Keratinocyte (primary cell): ENCODE measurements at regions not wholly inside any gene's neighbourhood (a gene's known extent, or its start where the extent isn't known, plus 50 kb on each side); places are given as distances from the start of the nearest gene placed in this dataset.

ENCODE experiments used
- DNase-seq: peaks from one replicate; pipeline ENCODE4 v3.0.0-alpha.2; 2011; ENCODE audit warnings: low read depth, missing footprints, low spot score
- FAIRE-seq: peaks from 2 replicates; lab custom pipeline; 2011; peaks lifted over from hg19 to GRCh38; lab: Jason Lieb, UNC
- H2AFZ ChIP-seq: 2 replicates; pipeline ENCODE4 v1.6.0; 2012; ENCODE audit warnings: low read length, control low read depth, inconsistent platforms; ENCODE audit not compliant: control insufficient read depth
- H3K27ac ChIP-seq: 2 replicates; pipeline ENCODE4 v1.5.1; 2011; ENCODE audit warnings: low read length; ENCODE audit not compliant: control insufficient read depth, insufficient read depth
- H3K27me3 ChIP-seq: 3 replicates; pipeline ENCODE4 v1.6.0; 2011; ENCODE audit warnings: low read length; ENCODE audit not compliant: control insufficient read depth, insufficient read depth; ENCODE audit errors: extremely low read depth
- H3K36me3 ChIP-seq, 2 experiments: 2 replicates in 1 of 2; 3 replicates in 1 of 2; pipeline ENCODE4 v1.5.1; 2011; ENCODE audit warnings: low read length in 2 of 2, mild to moderate bottlenecking in 1 of 2; ENCODE audit not compliant: control insufficient read depth in 2 of 2, insufficient read depth in 2 of 2; ENCODE audit errors: extremely low read depth in 1 of 2
- H3K4me1 ChIP-seq: 3 replicates; pipeline ENCODE4 v1.5.1; 2011; ENCODE audit warnings: low read length; ENCODE audit not compliant: control insufficient read depth, insufficient read depth; ENCODE audit errors: extremely low read depth
- H3K4me2 ChIP-seq: 3 replicates; pipeline ENCODE4 v1.6.0; 2011; ENCODE audit warnings: low read depth, low read length; ENCODE audit not compliant: control insufficient read depth, insufficient read depth; ENCODE audit errors: extremely low read depth
- H3K4me3 ChIP-seq, 3 experiments: fragments of 200-600 bp in 1 of 3; sonication (generic) in 1 of 3; 2 replicates in 2 of 3; 3 replicates in 1 of 3; pipeline ENCODE4 v1.5.1; 2011 to 2016; ENCODE audit warnings: low read length in 3 of 3, mild to moderate bottlenecking in 3 of 3, control low read depth in 2 of 3, inconsistent platforms in 1 of 3, low read depth in 1 of 3, mixed read lengths in 1 of 3, mixed run types in 1 of 3, moderate library complexity in 1 of 3; ENCODE audit not compliant: control insufficient read depth in 2 of 3, insufficient read depth in 2 of 3; ENCODE audit errors: extremely low read depth in 1 of 3
- H3K79me2 ChIP-seq: 2 replicates; pipeline ENCODE4 v1.6.0; 2012; ENCODE audit warnings: low read length; ENCODE audit not compliant: control insufficient read depth, insufficient read depth
- H3K9ac ChIP-seq: 3 replicates; pipeline ENCODE4 v1.6.0; 2011; ENCODE audit warnings: low read length; ENCODE audit not compliant: control insufficient read depth, insufficient read depth; ENCODE audit errors: extremely low read depth
- H3K9me1 ChIP-seq: 3 replicates; pipeline ENCODE4 v1.6.0; 2011; ENCODE audit warnings: low read length; ENCODE audit not compliant: control insufficient read depth, insufficient read depth; ENCODE audit errors: extremely low read depth
- H3K9me3 ChIP-seq: 2 replicates; pipeline ENCODE4 v1.5.1; 2012; ENCODE audit warnings: low read depth, low read length; ENCODE audit not compliant: control insufficient read depth
- H4K20me1 ChIP-seq: 3 replicates; pipeline ENCODE4 v1.6.0; 2011; ENCODE audit warnings: low read length; ENCODE audit not compliant: control insufficient read depth, insufficient read depth; ENCODE audit errors: extremely low read depth
- CTCF ChIP-seq, 3 experiments: IDR thresholded peaks in 1 of 3; conservative IDR thresholded peaks in 1 of 3; optimal IDR thresholded peaks in 1 of 3; 2 replicates in 2 of 3; 3 replicates in 1 of 3; pipeline versions ENCODE3 to v1.5.1; 2011; ENCODE audit warnings: low read length in 3 of 3, mild to moderate bottlenecking in 3 of 3, moderate library complexity in 2 of 3, control low read depth in 1 of 3, inconsistent platforms in 1 of 3; ENCODE audit not compliant: insufficient read depth in 2 of 3; ENCODE audit errors: extremely low read depth in 1 of 3
- EZH2 ChIP-seq: IDR thresholded peaks from one replicate; pipeline ENCODE4 v1.6.1; 2012; ENCODE audit warnings: inconsistent platforms, mild to moderate bottlenecking, low read length, moderate library complexity
- dilution Hi-C: fragments of 300-500 bp; cut with MboI; formaldehyde crosslinking; loops from one replicate; pipeline ENCODE4 v1.7.0; 2020; ENCODE audit warnings: low sequenced_read_pairs; ENCODE audit not compliant: extremely low pct_ligation_motif_present

- H3K9ac ChIP-seq: no peak overlapping the region
- no peak for FAIRE-seq
- no peaks in the 10 kb centered on the region for H3K9me1 ChIP-seq
- no peak for DNase-seq
- H3K4me3 ChIP-seq: no peak overlapping the region
- no peaks in the 10 kb centered on the region for H3K9me3 ChIP-seq
- TF ChIP-seq CTCF (optimal IDR thresholded peaks at IDR 0.05 in 1 of 3, IDR thresholded peaks at IDR 0.05 in 1 of 3, conservative IDR thresholded peaks at IDR 0.05 in 1 of 3; ENCODE audit: extremely low read depth in 1 of 3, insufficient read depth in 2 of 3, low read length in 3 of 3) (no peak), EZH2 (no peak)
- no peaks in the 10 kb centered on the region for H3K27me3 ChIP-seq
- H3K4me2 ChIP-seq: no peak overlapping the region
- no peaks in the 10 kb centered on the region for H4K20me1 ChIP-seq
- no peak overlapping the region for H2AFZ ChIP-seq
- H3K27ac ChIP-seq: no peak overlapping the region
- H3K79me2 ChIP-seq: no peaks in the 10 kb centered on the region
- no peaks in the 10 kb centered on the region for H3K4me1 ChIP-seq
- dilution Hi-C loops: no loop called here
- no peaks in the 10 kb centered on the region for H3K36me3 ChIP-seq
Observed at GRCh38 chr2:58794916-58795315, 553.8 kb upstream of the FANCL start.

GRCh38 chr2:58794103-58794502 lies 553.0 kb upstream of the FANCL start:
- no peak for FAIRE-seq
- dilution Hi-C loops: no loop called here

More at GRCh38 chr2:58794103-58794502, 553.0 kb upstream of the FANCL start:
- Histone ChIP-seq H2AFZ (no peak overlapping the region), H3K79me2 (no peaks in the 10 kb centered on the region), H3K27me3 (no peaks in the 10 kb centered on the region), H3K4me2 (no peak overlapping the region), H4K20me1 (no peaks in the 10 kb centered on the region), H3K4me1 (no peaks in the 10 kb centered on the region), H3K36me3 (no peaks in the 10 kb centered on the region), H3K27ac (no peak overlapping the region), H3K9me1 (no peaks in the 10 kb centered on the region), H3K9ac (no peak overlapping the region), H3K4me3 (no peak overlapping the region), H3K9me3 (no peaks in the 10 kb centered on the region)
- DNase-seq: no peak
- TF ChIP-seq EZH2 (no peak), CTCF (optimal IDR thresholded peaks at IDR 0.05 in 1 of 3, IDR thresholded peaks at IDR 0.05 in 1 of 3, conservative IDR thresholded peaks at IDR 0.05 in 1 of 3; ENCODE audit: extremely low read depth in 1 of 3, insufficient read depth in 2 of 3, low read length in 3 of 3) (no peak)
